Calu3 (cell line): ENCODE measurements at regions not wholly inside any gene's neighbourhood (a gene's known extent, or its start where the extent isn't known, plus 50 kb on each side); places are given as distances from the start of the nearest gene placed in this dataset.

ENCODE experiments used
- BruUV-seq: library from RNA; stranded (reverse); fragments of 400-500 nt; replicated peaks from 2 replicates; lab custom pipeline; 2021; lab: Mats Ljungman, UMichigan
- CTCF ChIA-PET: fragments of 300-600 bp; sonication (Branson Sonifier 250); formaldehyde crosslinking; loops from one replicate; lab custom pipeline; 2022; ENCODE audit warnings: antibody characterized with exemption; lab: Charles Lee
- DNase-seq: peaks from one replicate; pipeline ENCODE4 v3.0.0; 2022
- H3K27ac Mint-ChIP-seq: one replicate; pipeline ENCODE4 v1.8.0; 2022; ENCODE audit warnings: mixed read lengths; ENCODE audit not compliant: unreplicated experiment
- H3K27me3 Mint-ChIP-seq: one replicate; pipeline ENCODE4 v1.8.0; 2022; ENCODE audit warnings: mixed read lengths; ENCODE audit not compliant: unreplicated experiment
- H3K36me3 Mint-ChIP-seq: one replicate; pipeline ENCODE4 v1.8.0; 2022; ENCODE audit warnings: mild to moderate bottlenecking, moderate library complexity, mixed read lengths; ENCODE audit not compliant: insufficient read depth, unreplicated experiment
- H3K4me1 Mint-ChIP-seq: one replicate; pipeline ENCODE4 v1.8.0; 2022; ENCODE audit warnings: mild to moderate bottlenecking, low read depth, mixed read lengths; ENCODE audit not compliant: unreplicated experiment
- H3K4me3 Mint-ChIP-seq: one replicate; pipeline ENCODE4 v1.8.0; 2022; ENCODE audit warnings: mild to moderate bottlenecking, low read depth, moderate library complexity, mixed read lengths; ENCODE audit not compliant: unreplicated experiment
- H3K9me3 Mint-ChIP-seq: one replicate; pipeline ENCODE4 v1.8.0; 2022; ENCODE audit warnings: low read depth, mixed read lengths; ENCODE audit not compliant: unreplicated experiment
- intact Hi-C: fragments of 100-400 bp; cut with micrococcal nuclease; formaldehyde crosslinking; loops from one replicate; pipeline ENCODE4 v1.10.0; 2022; ENCODE audit not compliant: unreplicated experiment
- TF ChIP-seq, protein P1 (sequence below): fragments of 200-600 bp; IDR thresholded peaks from one replicate; pipeline ENCODE4 v1.8.0; 2022; ENCODE audit warnings: antibody characterized with exemption; ENCODE audit not compliant: unreplicated experiment

DNA sequence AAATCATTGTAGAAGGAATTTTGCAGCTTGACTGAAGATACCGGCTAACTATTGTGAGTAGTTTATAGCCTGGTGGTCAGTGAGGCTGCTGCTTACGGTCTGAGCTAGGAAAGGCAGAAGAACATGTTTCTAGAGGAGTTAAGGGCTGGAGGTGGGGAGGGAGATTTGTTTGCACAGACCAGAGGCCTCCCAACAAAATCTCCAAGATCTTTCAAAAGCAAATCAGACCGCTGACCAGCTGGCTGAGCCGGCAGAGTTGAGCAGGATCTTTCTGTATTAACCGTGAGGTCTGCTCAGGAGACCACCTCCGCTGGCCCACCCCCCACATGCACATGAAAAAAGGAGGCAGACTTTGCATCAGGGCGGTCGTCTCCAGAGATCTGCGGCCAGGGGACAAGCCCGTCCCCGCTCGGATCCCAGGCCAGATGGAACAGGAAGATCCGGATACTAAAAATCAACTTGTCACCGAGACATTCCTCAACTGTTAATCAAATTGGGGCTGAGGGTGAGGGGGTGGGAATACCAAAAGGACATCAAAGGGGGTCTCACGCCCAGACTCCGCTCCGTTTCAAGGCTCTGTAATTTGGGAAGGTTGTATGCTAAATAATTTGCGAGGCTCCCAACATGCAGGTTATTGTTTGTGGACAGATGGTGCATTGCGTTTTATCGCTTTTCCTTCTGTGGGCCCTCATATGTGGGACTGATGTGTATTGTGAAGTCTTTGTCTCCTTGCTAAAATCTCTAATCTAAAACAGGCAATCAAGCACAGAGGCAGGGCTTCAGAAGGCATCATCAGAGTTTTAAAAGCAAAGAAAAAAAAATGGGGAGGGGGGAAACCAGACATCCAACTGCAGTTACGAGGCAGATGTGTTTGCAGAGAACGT lies 319.0 kb downstream of the ZNF536 start:
- Mint-ChIP-seq H3K9me3 (no peaks in the 10 kb centered on the region), H3K4me3 (no peak overlapping the region), H3K4me1 (no peaks in the 10 kb centered on the region), H3K27ac (no peak overlapping the region), H3K27me3 (peaks cover 2% of the 10 kb centered on the region), H3K36me3 (no peaks in the 10 kb centered on the region)
- no TSS peak for BruUV-seq
- CTCF ChIA-PET: no interaction called here
- intact Hi-C loops: no loop called here
- no peak for DNase-seq
- TF ChIP-seq, protein P1, sequence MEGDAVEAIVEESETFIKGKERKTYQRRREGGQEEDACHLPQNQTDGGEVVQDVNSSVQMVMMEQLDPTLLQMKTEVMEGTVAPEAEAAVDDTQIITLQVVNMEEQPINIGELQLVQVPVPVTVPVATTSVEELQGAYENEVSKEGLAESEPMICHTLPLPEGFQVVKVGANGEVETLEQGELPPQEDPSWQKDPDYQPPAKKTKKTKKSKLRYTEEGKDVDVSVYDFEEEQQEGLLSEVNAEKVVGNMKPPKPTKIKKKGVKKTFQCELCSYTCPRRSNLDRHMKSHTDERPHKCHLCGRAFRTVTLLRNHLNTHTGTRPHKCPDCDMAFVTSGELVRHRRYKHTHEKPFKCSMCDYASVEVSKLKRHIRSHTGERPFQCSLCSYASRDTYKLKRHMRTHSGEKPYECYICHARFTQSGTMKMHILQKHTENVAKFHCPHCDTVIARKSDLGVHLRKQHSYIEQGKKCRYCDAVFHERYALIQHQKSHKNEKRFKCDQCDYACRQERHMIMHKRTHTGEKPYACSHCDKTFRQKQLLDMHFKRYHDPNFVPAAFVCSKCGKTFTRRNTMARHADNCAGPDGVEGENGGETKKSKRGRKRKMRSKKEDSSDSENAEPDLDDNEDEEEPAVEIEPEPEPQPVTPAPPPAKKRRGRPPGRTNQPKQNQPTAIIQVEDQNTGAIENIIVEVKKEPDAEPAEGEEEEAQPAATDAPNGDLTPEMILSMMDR: no peak

GRCh38 chr19:30690525-30690924 lies 318.3 kb downstream of the ZNF536 start:
- TF ChIP-seq, protein P1: no peak
- Mint-ChIP-seq H3K36me3 (no peaks in the 10 kb centered on the region), H3K27me3 (peaks cover 8% of the 10 kb centered on the region), H3K4me3 (no peak overlapping the region), H3K27ac (no peak overlapping the region), H3K9me3 (no peaks in the 10 kb centered on the region), H3K4me1 (no peaks in the 10 kb centered on the region)
- intact Hi-C loops: no loop called here
- BruUV-seq: no TSS peak
- CTCF ChIA-PET: no interaction called here
- DNase-seq: no peak

DNA sequence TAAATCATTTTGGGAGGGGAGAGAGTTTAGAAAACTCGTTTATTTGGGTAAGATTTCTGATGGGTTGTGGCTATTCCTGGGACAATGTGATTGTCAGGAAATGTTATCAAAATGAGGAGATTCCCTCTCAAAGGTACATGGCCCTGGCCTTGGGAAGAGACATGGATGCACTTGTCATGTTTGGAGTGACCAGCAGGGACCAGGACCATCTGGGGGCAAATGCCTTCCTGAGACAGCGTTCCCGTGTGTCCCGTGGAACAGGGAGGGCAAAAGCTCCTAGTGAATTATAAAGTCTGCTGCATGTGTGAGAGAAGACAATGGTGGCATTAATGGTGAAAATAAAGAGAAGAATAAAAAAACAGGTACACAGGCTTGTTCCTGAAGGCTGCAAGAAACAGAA lies 317.3 kb downstream of the ZNF536 start:
- CTCF ChIA-PET: no interaction called here
- no peak overlapping the region for H3K27ac Mint-ChIP-seq
- no peak overlapping the region for H3K4me3 Mint-ChIP-seq
- intact Hi-C loops: no loop called here
- BruUV-seq: no TSS peak
- no peak for DNase-seq
- TF ChIP-seq, protein P1: no peak
- no peaks in the 10 kb centered on the region for H3K36me3 Mint-ChIP-seq
- no peaks in the 10 kb centered on the region for H3K4me1 Mint-ChIP-seq
- no peaks in the 10 kb centered on the region for H3K9me3 Mint-ChIP-seq
- H3K27me3 Mint-ChIP-seq: peaks cover 17% of the 10 kb centered on the region

DNA sequence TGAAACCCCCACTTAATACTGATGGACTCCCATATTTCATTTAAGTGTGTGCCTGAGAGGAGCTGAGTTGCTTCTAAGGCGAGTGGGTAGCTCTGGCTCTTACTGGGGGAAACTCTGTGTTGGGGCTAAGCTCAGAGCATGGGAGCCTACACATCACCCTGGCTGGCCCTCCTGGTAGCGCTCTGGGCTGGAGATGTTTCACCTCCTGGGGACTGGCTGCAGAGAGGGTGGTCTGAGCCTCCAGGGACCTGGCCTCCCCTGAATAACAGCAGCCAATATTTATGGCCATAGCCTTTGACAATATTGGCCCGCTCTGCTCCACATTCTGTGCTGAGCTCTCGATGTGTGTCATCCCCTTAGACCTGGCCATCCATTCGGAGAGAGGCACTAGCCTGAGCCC lies 316.5 kb downstream of the ZNF536 start:
- no TSS peak for BruUV-seq
- DNase-seq: no peak
- CTCF ChIA-PET: no interaction called here
- no peak overlapping the region for H3K4me3 Mint-ChIP-seq
- no peaks in the 10 kb centered on the region for H3K9me3 Mint-ChIP-seq
- H3K27me3 Mint-ChIP-seq: peaks cover 23% of the 10 kb centered on the region
- no peaks in the 10 kb centered on the region for H3K4me1 Mint-ChIP-seq
- intact Hi-C loops: no loop called here
- H3K27ac Mint-ChIP-seq: no peak overlapping the region
- H3K36me3 Mint-ChIP-seq: no peaks in the 10 kb centered on the region
- TF ChIP-seq, protein P1: no peak
